HG02970 (cell line): ENCODE measurements at regions not wholly inside any gene's neighbourhood (a gene's known extent, or its start where the extent isn't known, plus 50 kb on each side); places are given as distances from the start of the nearest gene placed in this dataset.

Experiments
- ATAC-seq: cut with Tn5 transposase; IDR thresholded peaks from one replicate; pipeline ENCODE4 v1.9.1; 2021; ENCODE audit warnings: mild to moderate bottlenecking, moderate library complexity, moderate number of reproducible peaks; ENCODE audit not compliant: unreplicated experiment, low FRiP score

- ATAC-seq = no peak
Measured at GRCh38 chr10:111485767-111486166, 408.9 kb downstream of the ADRA2A start.

DNA sequence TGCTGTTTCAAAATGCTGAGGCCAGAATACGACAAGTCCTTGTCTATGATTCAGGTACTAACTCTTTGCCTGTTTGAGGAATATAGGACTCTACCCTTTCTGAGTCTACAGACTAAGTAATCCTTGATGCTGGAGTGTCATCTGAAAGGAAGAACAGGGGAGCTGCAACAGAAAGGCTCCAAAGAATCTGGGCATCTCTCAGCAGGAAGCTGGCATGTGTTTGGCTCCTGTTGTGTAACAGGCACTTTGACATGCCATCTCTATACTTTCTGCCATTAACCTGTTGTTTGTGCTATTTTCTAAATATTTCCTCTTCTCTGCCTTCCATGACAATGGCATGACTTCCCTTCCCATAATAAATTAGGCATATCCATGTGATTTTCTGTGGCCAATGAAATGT is 409.5 kb downstream of the ADRA2A start:
- ATAC-seq = no peak

GRCh38 chr10:111488668-111489067 is 411.8 kb downstream of the ADRA2A start:
- no peak for ATAC-seq

DNA sequence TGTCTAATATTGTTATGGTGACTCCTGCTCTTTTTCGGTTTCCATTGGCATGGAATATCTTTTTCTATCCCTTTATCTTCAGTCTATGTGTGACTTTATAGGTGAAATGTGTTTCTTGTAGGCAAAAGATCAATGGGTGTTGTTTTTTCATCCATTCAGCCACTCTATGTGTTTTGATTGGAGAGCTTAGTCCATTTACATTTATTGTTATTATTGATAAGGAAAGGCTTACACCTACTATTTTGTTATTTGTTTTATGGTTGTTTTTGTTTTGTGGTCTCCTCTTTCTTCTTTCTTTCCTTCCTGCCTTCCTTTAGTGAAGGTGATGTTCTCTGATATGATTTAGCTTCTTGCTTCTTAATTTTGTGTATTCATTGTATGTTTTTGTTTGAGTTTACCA is 414.3 kb downstream of the ADRA2A start:
- no peak for ATAC-seq

GRCh38 chr10:111493024-111493625 is 416.3 kb downstream of the ADRA2A start:
- ATAC-seq = no peak

DNA sequence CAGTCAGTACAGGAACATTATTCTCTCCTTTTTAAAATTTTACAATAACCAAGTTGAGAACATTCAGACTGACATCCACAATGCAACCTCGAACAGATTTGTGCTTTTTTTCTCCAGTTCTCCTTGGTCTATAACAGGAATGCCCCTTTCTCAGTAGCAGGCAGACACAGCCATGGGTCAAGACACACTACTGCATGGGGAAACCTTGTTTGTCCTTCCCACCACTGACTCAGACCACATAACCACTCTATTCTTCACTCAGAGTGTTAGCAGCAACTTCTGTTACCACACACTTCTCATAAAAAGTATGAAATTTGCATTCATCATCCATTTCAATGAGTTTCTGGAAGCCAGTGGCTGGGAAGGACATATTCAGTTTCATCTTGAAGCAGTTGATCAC is 421.7 kb downstream of the ADRA2A start:
- no peak for ATAC-seq

- ATAC-seq = no peak
Measured at GRCh38 chr10:111504376-111504775, 427.5 kb downstream of the ADRA2A start.

- no peak for ATAC-seq
Measured at GRCh38 chr10:111506266-111507034, 429.6 kb downstream of the ADRA2A start.

- ATAC-seq = no peak
Measured at GRCh38 chr10:111511751-111512150, 434.9 kb downstream of the ADRA2A start.

GRCh38 chr10:111515264-111515663 is 438.4 kb downstream of the ADRA2A start:
- no peak for ATAC-seq

- ATAC-seq = no peak
Measured at GRCh38 chr10:111515706-111516105, 438.9 kb downstream of the ADRA2A start.

GRCh38 chr10:111516144-111516543 is 439.3 kb downstream of the ADRA2A start:
- no peak for ATAC-seq

GRCh38 chr10:111522141-111522540 is 445.3 kb downstream of the ADRA2A start:
- ATAC-seq = no peak

- no peak for ATAC-seq
Measured at GRCh38 chr10:111522551-111522950, 445.7 kb downstream of the ADRA2A start.

GRCh38 chr10:111523016-111523415 is 446.2 kb downstream of the ADRA2A start:
- no peak for ATAC-seq

GRCh38 chr10:111524134-111524533 is 447.3 kb downstream of the ADRA2A start:
- no peak for ATAC-seq

GRCh38 chr10:111525696-111526095 is 448.9 kb downstream of the ADRA2A start:
- ATAC-seq = no peak

DNA sequence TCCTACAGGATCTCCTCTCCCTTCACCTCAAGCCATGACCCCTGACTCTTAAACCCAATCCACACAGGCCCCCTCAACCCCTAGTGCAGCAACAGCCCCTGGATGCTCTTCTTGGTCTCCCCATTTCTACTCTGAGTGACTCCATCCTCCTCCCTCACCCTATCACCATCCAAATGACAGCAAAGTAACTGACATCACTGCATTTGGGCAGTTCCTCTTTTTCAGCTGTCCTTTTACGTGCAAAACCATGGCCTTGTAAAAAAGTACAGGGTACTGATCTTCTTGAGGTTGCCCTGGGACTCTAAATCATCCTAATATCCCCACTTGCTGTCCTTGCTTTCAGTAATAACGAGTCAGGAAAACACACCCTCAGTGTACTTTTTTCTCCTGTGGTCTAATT is 454.9 kb downstream of the ADRA2A start:
- no peak for ATAC-seq

DNA sequence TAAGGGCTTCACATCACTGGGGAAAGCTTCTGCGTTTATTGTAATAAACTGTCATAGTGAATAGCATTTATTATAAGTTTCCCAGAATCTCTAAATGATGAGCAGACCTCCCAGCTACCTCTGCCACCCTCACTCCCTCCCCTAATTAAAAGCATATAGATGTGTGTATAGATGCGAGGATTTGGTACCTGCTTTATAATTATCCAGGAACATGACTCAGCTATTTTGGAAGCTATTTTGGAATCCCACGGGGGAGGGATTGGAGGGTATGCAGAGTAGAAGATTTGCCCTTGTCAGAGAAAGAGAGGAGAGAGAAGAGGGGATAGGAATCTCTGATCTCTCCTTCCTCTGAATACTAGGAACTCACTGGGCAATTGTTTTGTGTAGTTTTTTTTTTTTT is 455.3 kb downstream of the ADRA2A start:
- no peak for ATAC-seq

DNA sequence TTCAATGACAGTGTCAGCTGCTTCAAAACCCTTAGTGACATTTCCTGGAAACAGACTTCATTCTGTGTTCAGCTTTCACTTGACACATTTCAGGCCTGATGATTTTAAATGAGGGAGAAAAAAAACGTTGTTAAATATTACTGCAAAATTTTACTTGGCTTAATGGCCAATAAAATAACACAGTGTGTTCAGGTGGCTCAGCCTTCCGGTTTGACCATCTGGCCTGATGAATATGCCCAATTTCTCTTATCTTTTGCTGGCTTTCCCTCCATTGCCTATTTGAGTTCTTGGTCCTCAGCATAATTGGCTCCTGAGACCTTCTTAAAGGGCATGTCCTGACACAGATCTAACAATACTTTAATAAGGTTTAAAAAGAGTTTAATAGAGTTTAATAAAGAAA is 462.4 kb downstream of the ADRA2A start:
- ATAC-seq = no peak

DNA sequence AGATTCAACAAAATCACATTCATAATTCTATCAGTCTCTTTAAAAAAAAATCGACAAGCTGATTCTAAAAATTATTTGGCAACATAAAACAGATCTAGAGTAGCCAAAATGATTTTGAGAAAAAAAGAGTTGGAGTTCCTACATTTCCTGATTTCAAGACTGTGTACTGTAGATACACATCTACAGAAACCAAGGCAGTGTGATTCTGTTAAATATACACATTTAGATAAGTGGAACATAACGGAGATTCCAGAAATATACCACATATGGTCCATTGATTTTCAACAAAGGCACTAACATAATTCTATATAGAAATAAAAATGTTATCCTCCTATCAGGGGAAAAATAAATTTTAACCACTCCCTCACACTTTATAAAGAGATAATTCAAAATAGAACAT is 467.0 kb downstream of the ADRA2A start:
- no peak for ATAC-seq

GRCh38 chr10:111545861-111546605 is 469.2 kb downstream of the ADRA2A start:
- no peak for ATAC-seq
